MV-4-11 (cell line): ENCODE measurements at regions not wholly inside any gene's neighbourhood (a gene's known extent, or its start where the extent isn't known, plus 50 kb on each side); places are given as distances from the start of the nearest gene placed in this dataset.
A peak's percentile ranks its signal among the peaks of the same experiment; 100 is the strongest.
"Not testable (repeated sequence)": the region's sequence is repeated elsewhere in the genome, so short reads cannot be mapped to it uniquely, and the experiment has no call there.

ENCODE experiments used
- DNase-seq: peaks from one replicate; lab custom pipeline; 2025; lab: John Stamatoyannopoulos, UW

- no peak for DNase-seq
Observed at GRCh38 chr7:131047651-131048304, 279.9 kb upstream of the MKLN1 start.

GRCh38 chr7:131051304-131051703 is 276.4 kb upstream of the MKLN1 start:
- DNase-seq: no peak

DNA sequence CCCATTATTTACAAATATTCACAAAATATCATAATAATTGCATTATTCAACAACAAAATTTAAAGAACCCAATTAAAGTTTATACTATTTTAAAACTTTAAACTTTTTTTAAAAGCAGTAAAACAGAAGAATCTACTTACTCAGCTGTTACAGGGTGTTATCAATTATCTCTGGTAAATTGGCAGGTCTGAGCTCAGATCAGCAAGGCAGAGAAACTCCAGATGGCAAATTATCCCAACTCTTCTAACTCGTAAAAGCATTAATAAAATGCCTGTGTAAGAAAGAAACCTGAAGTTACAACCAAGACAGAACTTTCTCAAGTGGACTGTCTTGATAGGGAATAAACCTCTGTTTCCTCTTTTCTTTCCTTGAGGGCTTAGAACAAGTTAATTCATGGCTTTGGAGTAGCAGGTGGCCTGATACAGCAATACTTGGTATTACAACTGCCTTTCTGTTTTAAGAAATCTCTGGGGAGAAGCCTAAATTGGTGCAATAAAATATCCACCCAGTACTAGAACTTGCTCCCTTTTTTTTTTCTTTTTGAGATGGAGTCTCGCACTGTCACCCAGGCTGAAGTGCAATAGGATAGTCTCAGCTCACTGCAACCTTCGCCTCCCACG is 275.3 kb upstream of the MKLN1 start:
- DNase-seq: peak; percentile 87

DNA sequence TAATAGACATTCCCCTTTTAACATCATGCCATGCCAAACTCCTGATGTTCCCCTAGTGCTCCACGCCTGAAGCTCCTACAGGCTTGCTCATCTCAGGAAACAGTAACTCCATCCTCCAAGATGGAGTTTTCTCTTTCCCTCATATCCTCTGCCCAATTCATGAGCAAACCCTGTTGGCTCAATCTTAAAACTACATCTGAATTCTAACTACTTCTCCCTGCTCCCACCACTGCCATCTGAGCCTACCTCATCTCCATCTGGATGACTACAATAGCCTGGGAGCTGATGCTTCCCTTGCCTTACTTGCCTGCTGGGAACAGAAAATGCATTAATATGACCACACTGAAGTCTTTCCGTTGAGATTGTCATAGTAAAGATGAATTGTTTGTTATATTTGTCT is 271.7 kb upstream of the MKLN1 start:
- DNase-seq: no peak

DNA sequence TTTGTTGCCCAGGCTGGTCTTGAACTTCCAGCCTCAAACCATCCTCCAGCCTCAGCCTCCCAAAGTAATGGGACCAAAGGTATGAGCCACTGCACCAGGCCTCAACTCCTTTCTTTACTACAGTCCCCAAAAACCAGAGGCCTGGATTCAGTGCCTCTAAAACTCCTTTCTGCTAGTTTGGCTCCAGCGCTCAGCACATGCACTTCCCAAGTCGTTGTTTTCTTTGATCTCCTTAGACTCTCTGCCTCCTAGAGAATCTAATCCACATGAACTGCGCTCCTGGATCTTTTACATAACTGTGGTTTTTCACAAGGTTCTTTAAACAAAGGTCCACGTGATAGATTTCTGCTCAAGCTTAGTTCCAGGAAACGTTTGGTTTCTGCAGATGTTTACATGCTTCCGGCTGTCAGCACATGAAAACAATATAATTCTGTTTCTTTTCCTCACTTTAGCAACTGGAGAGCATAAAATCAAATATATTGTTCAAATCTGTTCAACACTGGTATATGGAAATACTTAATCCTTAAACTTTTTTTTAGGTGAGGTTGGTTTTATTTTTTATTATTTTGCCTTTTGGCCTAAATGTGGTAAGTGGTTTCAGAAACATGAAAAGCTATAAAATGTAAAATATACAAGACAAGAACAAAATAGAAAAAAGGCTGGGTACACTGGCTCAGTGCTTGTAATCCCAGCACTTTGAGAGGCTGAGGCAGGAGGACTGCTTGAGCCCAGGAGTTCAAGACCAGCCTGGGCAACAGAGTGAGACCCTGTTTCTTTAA is 270.5 kb upstream of the MKLN1 start:
- DNase-seq: peak; percentile 81

DNA sequence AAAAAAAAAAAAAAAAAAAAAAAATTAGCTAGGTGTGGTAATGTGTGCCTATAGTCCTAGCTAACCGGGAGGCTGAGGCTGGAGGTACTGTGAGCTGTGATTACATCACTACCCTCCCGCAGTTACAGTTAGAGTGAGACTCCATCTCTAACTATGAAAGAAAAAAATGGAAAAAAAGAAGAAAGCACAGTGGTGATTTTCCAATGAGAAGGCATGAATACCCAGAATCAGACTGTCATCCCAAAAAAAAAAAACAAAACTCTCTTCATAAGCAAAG is 269.9 kb upstream of the MKLN1 start:
- no peak for DNase-seq

- not testable (repeated sequence) for DNase-seq
Observed at GRCh38 chr7:131058561-131059288, 269.0 kb upstream of the MKLN1 start.

- not testable (repeated sequence) for DNase-seq
Observed at GRCh38 chr7:131059401-131059800, 268.3 kb upstream of the MKLN1 start.

DNA sequence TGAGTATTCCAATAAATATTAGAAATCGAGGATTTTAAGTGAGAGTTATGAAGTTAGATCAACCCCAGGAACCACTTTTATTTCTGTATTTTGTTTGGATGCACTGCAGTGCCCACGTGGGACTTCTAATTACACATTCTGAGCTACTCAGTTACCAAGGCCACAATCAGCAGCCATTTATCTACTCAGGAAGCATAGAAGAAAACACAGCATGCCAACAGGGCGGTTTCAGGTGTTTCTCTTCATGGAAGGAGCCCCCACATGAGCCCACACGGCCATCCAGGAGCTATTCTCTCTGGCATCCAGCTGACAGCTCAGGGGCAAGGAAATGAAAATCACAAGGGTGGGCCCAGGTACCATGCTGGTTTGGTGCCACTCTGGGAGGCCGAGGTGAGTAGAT is 266.5 kb upstream of the MKLN1 start:
- no peak for DNase-seq

DNA sequence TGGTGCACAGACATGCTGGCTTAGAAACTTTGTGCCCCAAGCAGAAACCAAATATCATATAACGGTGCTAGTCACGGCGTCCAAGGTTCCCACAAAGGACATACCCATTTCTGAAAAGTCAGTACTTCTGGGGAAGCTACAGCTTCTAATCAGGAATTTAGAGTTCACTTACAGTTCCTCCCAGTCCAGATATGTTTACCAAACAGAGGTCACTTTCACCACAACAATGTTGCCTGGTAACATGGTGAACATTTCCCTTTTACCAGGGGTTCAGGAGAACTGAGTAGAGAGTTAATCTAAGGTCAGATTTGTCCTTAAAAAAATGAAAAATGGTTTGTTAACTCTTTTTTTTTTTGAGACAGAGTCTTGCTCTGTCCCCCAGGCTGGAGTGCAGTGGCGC is 265.9 kb upstream of the MKLN1 start:
- DNase-seq: peak; percentile 47

- DNase-seq: no peak
Observed at GRCh38 chr7:131066635-131067034, 261.0 kb upstream of the MKLN1 start.

DNA sequence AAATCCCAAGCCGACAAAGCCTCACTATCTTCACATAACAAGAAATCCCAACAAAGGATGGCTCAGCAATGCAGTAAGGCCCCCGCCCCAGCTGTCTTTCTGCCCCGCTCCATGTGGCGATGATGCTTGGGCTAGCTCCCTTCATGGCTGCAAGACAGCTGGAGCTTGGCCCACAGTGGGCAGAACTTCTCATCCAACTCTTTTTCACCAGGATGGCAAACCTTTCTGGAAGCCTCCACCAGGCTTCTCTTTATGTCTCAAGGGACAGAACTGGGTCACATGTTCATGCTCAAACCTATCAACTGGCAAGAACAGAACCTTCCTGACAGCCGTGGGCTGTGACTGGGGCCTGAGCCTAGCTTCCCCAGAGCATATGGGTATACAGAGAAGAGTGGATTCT is 260.5 kb upstream of the MKLN1 start:
- no peak for DNase-seq

GRCh38 chr7:131068604-131069021 is 259.1 kb upstream of the MKLN1 start:
- DNase-seq: no peak

DNA sequence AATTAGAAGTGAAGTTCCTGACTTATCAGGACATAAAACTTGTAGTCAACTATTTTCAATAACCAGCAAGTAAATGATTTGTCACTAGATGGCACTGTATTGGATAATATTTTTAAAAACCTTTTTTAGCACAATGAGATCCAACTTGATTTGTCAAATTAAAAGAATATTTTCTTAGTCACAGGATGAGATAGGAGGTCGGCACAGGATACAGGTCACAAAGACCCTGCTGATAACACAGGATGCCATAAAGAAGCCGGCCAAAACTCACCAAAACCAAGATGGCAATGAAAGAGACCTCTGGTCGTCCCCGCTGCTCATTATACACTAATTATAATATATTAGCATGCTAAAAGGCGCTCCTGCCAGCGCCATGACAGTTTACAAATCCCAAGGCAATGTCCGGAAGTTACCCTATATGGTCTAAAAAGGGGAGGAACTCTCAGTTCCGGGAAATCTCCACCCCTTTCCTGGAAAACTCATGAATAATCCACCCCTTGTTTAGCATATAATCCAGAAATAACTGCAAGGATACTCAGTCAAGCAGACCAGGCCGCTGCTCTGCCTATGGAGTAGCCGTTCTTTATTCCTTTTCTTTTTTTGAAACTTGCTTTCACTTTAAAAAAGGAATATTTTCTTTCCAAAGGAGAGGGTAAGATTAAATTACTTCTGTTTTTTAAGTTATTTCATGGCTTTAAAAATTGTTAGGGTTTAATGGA is 255.7 kb upstream of the MKLN1 start:
- peak; percentile 86 for DNase-seq

DNA sequence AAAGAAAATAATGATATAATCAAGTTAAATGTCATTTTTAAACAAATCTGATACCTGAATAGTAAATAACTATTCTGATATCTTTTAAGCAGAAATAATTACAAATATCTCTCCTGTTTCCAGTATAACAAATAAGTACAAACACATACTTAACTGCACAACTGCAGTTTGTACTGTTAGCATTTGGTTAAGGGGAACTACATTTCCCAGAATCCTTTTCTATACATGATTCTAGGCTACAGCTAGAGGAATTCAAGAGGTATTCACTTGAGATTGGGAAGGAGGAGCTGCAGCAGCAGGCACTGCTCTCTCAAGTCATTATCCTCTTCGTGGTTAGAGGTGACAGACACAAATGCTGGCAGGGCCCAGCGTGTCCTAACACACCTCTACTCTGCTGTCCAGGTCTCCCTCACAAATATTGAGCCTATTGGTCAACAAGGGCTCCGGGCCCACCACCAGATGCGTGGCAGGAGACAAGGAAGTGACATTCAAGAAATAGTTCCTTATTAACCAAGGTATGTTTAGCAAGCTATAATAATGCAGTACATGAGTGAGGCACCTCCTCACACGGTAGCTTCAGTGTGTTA is 255.1 kb upstream of the MKLN1 start:
- peak; percentile 41 for DNase-seq

GRCh38 chr7:131074043-131074442 is 253.6 kb upstream of the MKLN1 start:
- no peak for DNase-seq

- no peak for DNase-seq
Observed at GRCh38 chr7:131074585-131074984, 253.1 kb upstream of the MKLN1 start.

GRCh38 chr7:131075406-131075805 is 252.3 kb upstream of the MKLN1 start:
- peak; percentile 56 for DNase-seq

GRCh38 chr7:131076032-131076431 is 251.6 kb upstream of the MKLN1 start:
- no peak for DNase-seq

- no peak for DNase-seq
Observed at GRCh38 chr7:131076711-131077181, 250.9 kb upstream of the MKLN1 start.

- DNase-seq: no peak
Observed at GRCh38 chr7:131077735-131078134, 249.9 kb upstream of the MKLN1 start.

- no peak for DNase-seq
Observed at GRCh38 chr7:131080754-131081153, 246.9 kb upstream of the MKLN1 start.
